Vagina (tissue), 2 donors: ENCODE measurements at regions not wholly inside any gene's neighbourhood (a gene's known extent, or its start where the extent isn't known, plus 50 kb on each side); places are given as distances from the start of the nearest gene placed in this dataset.

ENCODE experiments used
- POLR2A ChIP-seq, 2 donors: fragments of 450-650 bp; IDR thresholded peaks; one replicate each; pipeline ENCODE4 v1.6.1; 2017; ENCODE audit warnings: antibody characterized with exemption in 2 of 2, mild to moderate bottlenecking in 2 of 2, moderate library complexity in 2 of 2
- POLR2AphosphoS5 ChIP-seq, 2 donors: sonication (generic); formaldehyde crosslinking; IDR thresholded peaks; one replicate each; pipeline ENCODE4 v1.9.0; 2017; ENCODE audit warnings: antibody characterized with exemption in 2 of 2, mild to moderate bottlenecking in 2 of 2, low read depth in 1 of 2; ENCODE audit not compliant: insufficient read depth in 1 of 2
- TF ChIP-seq, protein P1 (sequence below), 3 experiments: fragments of 450-650 bp in 2 of 3; fragments of 200-600 bp in 1 of 3; sonication (generic) in 1 of 3; IDR thresholded peaks; one replicate each; pipeline ENCODE4 v1.5.1; 2017 to 2019; ENCODE audit warnings: antibody characterized with exemption in 3 of 3, mild to moderate bottlenecking in 2 of 3, moderate library complexity in 2 of 3

DNA sequence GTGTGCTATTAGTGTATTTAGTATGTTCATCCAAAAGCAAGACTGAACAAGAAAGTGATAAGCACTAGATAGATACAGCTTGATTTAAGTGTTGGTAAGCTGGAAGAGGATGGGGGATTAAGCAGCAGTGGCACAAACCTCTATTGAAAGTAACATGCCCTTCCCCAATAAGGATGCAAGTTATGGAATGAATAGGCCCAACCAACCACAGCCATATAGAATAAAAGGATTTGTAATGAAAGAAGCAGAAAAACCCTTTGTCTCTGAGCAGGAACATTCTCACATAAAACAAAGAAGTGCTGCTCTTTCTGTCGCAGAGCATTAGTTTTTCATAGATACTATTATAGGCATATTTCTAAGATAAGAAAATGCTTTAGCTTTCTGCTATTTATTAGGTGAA, 310.7 kb downstream of the IPO8 start:
- TF ChIP-seq, protein P1, sequence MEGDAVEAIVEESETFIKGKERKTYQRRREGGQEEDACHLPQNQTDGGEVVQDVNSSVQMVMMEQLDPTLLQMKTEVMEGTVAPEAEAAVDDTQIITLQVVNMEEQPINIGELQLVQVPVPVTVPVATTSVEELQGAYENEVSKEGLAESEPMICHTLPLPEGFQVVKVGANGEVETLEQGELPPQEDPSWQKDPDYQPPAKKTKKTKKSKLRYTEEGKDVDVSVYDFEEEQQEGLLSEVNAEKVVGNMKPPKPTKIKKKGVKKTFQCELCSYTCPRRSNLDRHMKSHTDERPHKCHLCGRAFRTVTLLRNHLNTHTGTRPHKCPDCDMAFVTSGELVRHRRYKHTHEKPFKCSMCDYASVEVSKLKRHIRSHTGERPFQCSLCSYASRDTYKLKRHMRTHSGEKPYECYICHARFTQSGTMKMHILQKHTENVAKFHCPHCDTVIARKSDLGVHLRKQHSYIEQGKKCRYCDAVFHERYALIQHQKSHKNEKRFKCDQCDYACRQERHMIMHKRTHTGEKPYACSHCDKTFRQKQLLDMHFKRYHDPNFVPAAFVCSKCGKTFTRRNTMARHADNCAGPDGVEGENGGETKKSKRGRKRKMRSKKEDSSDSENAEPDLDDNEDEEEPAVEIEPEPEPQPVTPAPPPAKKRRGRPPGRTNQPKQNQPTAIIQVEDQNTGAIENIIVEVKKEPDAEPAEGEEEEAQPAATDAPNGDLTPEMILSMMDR (IDR thresholded peaks at IDR 0.05): no peak
- TF ChIP-seq POLR2AphosphoS5 (IDR thresholded peaks at IDR 0.05; ENCODE audit: insufficient read depth in 1 of 2, low read depth in 1 of 2) (no peak), POLR2A (IDR thresholded peaks at IDR 0.05) (no peak)
